NCI-H2171 treated with DMSO at 0.1 percent for 48 hours (cell line): ENCODE measurements at regions not wholly inside any gene's neighbourhood (a gene's known extent, or its start where the extent isn't known, plus 50 kb on each side); places are given as distances from the start of the nearest gene placed in this dataset.

Source experiments
- DNase-seq: peaks from one replicate; lab custom pipeline; 2025; lab: John Stamatoyannopoulos, UW

DNA sequence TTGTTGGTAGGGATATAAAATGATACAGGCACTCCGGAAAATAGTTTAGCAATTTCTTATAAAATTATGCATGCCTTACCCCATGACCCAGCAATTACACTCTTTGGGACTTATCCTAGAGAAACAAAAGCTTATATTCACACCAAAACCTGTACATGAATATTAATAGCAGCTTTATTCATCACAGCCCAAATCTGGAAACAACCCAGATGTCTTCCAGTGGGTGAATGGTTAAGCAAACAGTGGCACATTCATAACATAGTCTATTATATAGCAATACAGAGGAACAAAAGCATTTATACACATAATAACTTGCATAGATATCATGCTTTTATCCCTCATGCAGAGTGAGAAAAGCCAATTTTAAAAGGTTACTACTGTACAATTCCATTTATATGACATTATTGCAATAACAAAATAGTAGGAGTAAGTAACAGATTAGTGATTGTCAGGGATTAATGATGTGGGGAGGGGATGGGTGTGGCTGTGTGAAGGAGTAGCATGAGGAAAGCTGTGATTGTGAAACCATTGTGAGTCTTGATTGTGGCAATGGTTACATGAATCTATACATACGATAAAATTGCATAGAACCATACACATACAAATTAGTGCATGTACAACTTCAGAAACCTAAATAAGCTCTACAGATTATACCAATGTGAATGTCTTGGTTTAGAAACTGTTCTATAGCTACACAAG lies 363.1 kb upstream of the OR4E1 start:
- no peak for DNase-seq

GRCh38 chr14:22026527-22026926 lies 352.9 kb upstream of the OR4E1 start:
- DNase-seq = no peak

DNA sequence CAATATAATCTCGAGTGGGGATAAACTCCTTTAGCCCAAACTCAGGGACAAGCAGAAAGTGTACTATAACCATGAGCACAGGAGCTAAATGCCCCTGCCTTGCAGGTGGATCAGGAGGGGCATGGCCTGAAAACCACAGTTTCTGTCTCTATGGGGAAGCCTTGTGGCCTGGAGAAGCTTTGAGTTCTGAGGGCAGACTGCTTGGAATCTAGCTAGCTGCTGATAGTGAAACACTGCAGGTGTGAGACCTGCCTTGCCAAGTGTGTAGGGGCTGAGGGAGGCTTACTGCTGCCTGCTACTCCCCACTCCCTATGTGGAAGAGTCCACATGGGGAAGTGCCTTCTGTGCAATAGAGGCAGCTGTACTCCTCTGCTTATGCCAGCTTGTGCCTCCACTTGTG lies 352.3 kb upstream of the OR4E1 start:
- DNase-seq = no peak

DNA sequence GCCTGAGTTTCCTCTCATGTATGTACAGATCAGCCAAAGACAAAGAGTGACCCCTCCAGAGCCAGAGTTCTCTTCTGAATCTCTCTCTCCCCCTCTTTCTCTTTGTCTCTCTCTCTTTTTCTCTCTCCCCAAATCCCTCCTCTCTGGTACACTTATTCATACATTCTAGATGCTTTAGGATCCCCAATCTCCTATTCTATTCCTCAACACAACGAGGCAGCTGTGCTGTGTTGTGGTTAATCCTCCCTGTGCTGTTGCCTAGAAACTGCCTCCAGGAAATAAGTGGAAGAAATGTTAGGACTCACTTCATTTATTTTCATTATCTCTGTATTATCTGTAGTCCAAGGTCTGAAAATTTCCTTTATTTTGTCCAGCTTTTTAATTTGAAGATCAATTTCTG lies 350.5 kb upstream of the OR4E1 start:
- DNase-seq = no peak

DNA sequence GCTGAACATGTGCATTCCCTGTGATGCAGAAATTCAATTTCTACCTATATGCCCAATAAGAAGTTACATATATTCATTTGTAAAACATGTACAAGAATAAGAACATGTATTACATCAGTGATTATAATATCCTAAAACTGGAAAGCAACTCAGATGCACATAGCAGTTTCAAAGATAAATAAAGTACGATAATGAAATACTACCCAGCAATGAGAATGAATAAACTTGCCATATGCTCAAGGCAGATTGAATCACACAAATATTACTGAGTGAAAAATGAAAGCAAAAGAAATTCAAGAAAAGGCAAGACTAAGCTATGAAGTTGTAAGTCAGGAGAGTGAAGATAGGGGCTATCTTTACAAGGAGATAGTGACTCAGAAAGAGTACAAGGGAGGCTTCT lies 345.3 kb upstream of the OR4E1 start:
- DNase-seq = no peak

- DNase-seq = no peak
Observed at GRCh38 chr14:22012452-22012851, 338.8 kb upstream of the OR4E1 start.

- DNase-seq = no peak
Observed at GRCh38 chr14:22011253-22011642, 337.6 kb upstream of the OR4E1 start.

DNA sequence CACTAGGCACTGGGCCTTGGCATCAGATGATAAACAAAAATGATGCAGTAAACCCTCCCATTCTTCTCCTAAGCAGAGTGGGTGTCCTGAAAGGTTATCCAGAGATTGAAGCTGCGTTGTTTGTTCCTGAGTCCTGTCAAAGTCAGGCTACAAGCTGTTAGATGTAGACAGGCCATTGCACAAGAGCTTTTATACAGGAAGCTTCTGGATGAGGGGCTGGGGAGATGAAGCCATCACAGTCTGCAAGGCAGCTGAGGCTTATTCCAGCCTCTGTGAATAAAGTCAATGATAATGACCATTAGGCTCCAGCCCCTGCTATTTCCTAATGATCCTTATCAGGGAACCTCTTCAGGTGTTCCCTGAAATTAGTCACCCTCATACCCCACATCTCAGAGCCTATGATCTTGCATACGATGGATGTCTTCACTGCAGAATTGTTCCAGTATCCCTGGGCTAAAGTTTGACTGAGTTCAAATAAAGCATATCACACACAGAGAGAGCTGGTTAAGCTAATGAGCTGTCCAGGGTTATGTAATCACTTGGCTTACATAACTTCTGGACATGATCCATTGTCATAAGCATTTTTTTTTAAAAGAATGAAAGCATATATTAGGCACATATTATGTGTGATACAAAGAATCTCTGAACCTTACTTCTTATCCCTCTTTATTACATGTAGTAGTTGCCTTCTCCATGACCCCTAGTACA lies 337.1 kb upstream of the OR4E1 start:
- DNase-seq = no peak

DNA sequence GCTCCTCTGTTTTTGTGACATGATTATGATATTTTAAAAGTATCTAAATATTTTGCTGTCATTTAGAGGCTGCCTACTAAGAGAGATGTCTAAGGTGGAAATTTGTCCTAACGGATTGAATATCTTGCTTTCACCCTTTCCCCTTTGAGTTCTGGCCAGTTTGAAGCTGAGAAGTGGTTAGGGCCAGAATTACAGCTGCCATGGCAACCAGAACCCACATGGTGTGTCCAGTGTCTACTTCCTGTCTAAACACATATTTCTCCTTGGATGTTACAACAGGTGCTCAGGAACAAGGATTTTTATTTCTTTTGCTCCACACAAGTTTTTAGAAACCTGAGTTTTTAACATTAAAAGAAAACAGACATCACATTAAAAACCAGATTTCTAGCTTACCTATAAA lies 335.1 kb upstream of the OR4E1 start:
- DNase-seq = no peak

- DNase-seq = no peak
Observed at GRCh38 chr14:22007784-22008412, 334.3 kb upstream of the OR4E1 start.

DNA sequence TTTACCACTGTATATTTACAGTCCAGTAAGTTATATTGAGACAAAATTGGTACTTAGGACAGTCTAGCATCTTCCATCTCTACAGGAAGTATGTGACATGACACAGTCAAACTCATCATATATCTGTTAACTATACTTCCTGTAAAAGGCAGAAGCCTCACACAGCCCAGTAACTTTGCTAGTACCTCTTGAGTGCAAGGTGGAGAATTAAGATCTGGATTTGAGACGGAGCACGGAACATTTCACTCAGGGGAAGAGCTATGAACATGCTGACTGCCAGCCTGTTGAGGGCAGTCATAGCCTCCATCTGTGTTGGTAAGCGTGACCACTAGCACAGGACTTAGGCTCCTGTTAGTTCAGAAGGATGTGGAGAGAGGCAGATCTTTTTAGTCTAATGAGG lies 333.7 kb upstream of the OR4E1 start:
- no peak for DNase-seq

GRCh38 chr14:22003461-22003860 lies 329.8 kb upstream of the OR4E1 start:
- no peak for DNase-seq

DNA sequence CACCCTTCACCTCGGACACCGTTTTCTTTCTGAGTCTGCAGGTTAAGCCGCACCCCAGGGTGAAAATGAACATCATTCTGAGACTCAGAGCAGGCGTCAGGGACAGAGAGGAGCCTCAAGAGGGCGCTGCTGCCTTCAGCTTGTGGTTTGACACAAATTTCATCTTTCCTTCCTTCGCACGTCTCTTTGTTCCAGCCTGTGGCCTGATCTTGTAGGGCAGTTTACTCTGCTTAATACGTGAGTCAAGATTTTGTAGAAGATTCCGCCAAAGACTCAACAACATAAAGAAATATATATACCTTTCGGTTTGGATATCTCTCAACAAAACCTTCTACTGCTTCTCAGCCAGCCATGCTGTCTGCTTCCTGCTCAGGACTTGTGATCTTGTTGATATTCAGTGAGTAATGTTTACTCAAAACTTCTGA lies 329.3 kb upstream of the OR4E1 start:
- peak; percentile 29 for DNase-seq

DNA sequence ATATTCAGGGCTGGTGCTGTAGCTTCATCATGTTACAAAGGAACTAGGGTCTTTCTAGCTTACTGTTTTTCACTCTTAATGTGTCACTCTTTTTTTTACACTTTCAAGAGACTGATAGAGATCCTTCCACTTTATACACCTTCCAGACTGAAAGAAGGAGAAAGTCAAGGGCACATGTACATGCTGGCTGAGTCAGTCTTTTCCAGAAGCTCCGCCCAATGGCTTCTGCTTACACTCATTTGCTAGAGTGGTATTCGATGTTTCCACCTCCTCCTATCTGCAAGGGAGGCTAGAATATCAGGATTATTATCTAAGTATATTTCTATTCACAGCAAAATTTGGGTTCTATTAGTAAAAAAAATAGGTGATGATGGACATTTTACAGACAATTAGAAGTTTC lies 325.8 kb upstream of the OR4E1 start:
- no peak for DNase-seq

DNA sequence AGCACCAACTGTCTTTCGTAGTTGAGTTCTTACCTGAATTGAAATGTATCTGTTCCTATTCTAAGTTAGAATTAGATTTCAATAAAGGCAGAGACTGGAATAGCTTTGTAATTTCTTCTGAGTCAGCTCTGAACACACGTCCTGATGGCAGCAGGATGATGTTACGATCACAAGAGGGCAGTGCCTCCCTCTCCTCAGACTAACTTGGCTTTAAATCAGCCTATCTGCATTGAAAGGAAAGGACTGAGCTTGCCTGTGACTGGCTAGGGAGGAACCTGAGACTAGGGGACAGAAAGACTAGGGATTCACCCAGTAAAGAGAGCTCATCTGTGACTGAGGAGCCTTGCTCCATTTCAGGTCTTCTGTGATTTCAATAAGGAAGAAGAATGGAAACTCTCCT lies 323.7 kb upstream of the OR4E1 start:
- DNase-seq = peak; percentile 44

DNA sequence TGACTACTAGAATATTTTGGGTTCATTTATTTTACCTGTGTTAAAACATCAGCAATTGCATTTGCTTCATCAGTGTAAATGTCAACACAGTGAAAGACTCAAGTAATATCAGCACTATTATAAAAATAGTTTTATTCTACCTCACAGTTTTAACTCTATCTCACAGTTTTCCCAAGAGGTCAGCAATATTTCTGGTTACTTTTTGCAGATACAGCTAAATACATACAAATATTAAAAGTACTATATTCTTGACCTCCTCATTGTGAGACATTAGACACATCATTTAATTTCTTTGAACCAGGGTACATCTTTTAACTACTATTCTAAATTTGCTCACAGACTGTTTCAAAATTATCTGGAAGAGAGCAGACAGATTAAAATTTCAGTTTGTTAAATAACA lies 321.7 kb upstream of the OR4E1 start:
- DNase-seq = no peak

- DNase-seq = no peak
Observed at GRCh38 chr14:21993837-21994236, 320.2 kb upstream of the OR4E1 start.

- DNase-seq = no peak
Observed at GRCh38 chr14:21993070-21993469, 319.5 kb upstream of the OR4E1 start.

GRCh38 chr14:21991130-21991529 lies 317.5 kb upstream of the OR4E1 start:
- DNase-seq = no peak

DNA sequence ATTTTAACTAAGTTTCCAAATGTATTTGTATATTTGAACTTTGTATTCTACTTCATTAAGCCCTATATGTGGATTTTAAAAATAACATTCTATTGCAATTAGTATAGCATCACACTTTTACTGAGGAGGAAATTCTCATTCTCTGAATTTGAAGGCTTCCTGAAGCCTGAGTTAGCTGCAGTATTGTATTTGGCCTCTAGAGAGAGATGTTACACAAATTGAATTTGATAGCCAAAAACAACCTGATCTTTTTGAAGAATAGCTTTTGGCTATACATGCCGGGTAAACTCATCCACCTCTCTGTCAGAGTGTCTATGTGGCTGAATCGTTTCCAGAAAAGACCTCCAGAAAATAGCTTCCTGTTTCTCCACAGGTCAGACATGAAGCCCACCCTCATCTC lies 316.5 kb upstream of the OR4E1 start:
- peak; percentile 46 for DNase-seq

GRCh38 chr14:21989090-21989489 lies 315.5 kb upstream of the OR4E1 start:
- DNase-seq = no peak

GRCh38 chr14:21988413-21988812 lies 314.8 kb upstream of the OR4E1 start:
- no peak for DNase-seq

- peak; percentile 42 for DNase-seq
Observed at GRCh38 chr14:21987937-21988336, 314.3 kb upstream of the OR4E1 start.
